ENCODE measurements at regions not wholly inside any gene's neighbourhood (a gene's known extent, or its start where the extent isn't known, plus 50 kb on each side); places are given as distances from the start of the nearest gene placed in this dataset.
"Not testable (repeated sequence)": the region's sequence is repeated elsewhere in the genome, so short reads cannot be mapped to it uniquely, and the experiment has no call there.

- Histone ChIP-seq H3K27ac (ENCODE audit: low read length) (no peak overlapping the region), H3K9me3 (replicated peaks; ENCODE audit: control insufficient read depth, low read depth, low read length) (no peaks in the 10 kb centered on the region), H3K4me3 (ENCODE audit: low read length) (no peak overlapping the region), H3K27me3 (ENCODE audit: control insufficient read depth, insufficient read depth, low read length) (no peaks in the 10 kb centered on the region), H3K36me3 (ENCODE audit: control insufficient read depth, insufficient read depth, low read length) (no peaks in the 10 kb centered on the region), H3K4me1 (ENCODE audit: control insufficient read depth, insufficient read depth, low read length) (no peaks in the 10 kb centered on the region)
- WGBS (ENCODE audit: insufficient coverage), result no CpG with 5 or more reads among the region's 4 CpGs
- DNase-seq, result no peak
These were observed 745.9 kb downstream of the ZBBX start for GRCh38 chr3:166634091-166634746.

GRCh38 chr3:166630190-166630589 is 749.9 kb downstream of the ZBBX start:
- H3K27me3 ChIP-seq (ENCODE audit: control insufficient read depth, insufficient read depth, low read length), result no peaks in the 10 kb centered on the region
- no peaks in the 10 kb centered on the region for H3K4me1 ChIP-seq (ENCODE audit: control insufficient read depth, insufficient read depth, low read length)
- WGBS (ENCODE audit: insufficient coverage), result no CpG with 5 or more reads among the region's 1 CpG
- no peaks in the 10 kb centered on the region for H3K9me3 ChIP-seq (replicated peaks; ENCODE audit: control insufficient read depth, low read depth, low read length)
- H3K27ac ChIP-seq (ENCODE audit: low read length), result no peak overlapping the region
- DNase-seq, result no peak
- no peaks in the 10 kb centered on the region for H3K36me3 ChIP-seq (ENCODE audit: control insufficient read depth, insufficient read depth, low read length)
- no peak overlapping the region for H3K4me3 ChIP-seq (ENCODE audit: low read length)

GRCh38 chr3:166613365-166613764 is 766.7 kb downstream of the ZBBX start:
- 100% methylated on average over 1 of the region's 1 CpG for WGBS (ENCODE audit: insufficient coverage)
- Histone ChIP-seq H3K27me3 (ENCODE audit: control insufficient read depth, insufficient read depth, low read length) (no peaks in the 10 kb centered on the region), H3K36me3 (ENCODE audit: control insufficient read depth, insufficient read depth, low read length) (no peaks in the 10 kb centered on the region), H3K4me3 (ENCODE audit: low read length) (no peak overlapping the region), H3K9me3 (replicated peaks; ENCODE audit: control insufficient read depth, low read depth, low read length) (peaks cover 3% of the 10 kb centered on the region), H3K4me1 (ENCODE audit: control insufficient read depth, insufficient read depth, low read length) (no peaks in the 10 kb centered on the region), H3K27ac (ENCODE audit: low read length) (no peak overlapping the region)
- no peak for DNase-seq

DNA sequence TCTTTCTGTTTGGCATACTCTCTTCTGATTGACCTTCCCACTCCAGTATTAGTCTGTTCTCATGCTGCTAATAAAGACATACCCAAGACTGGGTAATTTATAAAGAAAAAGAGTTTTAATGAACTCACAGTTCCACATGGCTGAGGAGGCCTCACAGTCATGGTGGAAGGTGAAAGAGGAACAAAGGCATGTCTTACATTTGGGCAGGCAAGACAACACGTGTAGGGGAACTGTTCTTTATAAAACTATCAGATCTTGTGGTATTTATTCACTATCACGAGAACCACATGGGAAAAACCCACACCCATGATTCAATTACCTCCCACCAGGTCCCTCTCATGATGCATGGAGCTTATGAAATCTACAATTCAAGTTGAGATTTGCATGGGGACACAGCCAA is 767.3 kb downstream of the ZBBX start:
- no CpG with 5 or more reads among the region's 2 CpGs for WGBS (ENCODE audit: insufficient coverage)
- H3K36me3 ChIP-seq (ENCODE audit: control insufficient read depth, insufficient read depth, low read length); H3K4me3 ChIP-seq (ENCODE audit: low read length); H3K27me3 ChIP-seq (ENCODE audit: control insufficient read depth, insufficient read depth, low read length); H3K9me3 ChIP-seq (replicated peaks; ENCODE audit: control insufficient read depth, low read depth, low read length); H3K27ac ChIP-seq (ENCODE audit: low read length); H3K4me1 ChIP-seq (ENCODE audit: control insufficient read depth, insufficient read depth, low read length); DNase-seq: not testable (repeated sequence)

DNA sequence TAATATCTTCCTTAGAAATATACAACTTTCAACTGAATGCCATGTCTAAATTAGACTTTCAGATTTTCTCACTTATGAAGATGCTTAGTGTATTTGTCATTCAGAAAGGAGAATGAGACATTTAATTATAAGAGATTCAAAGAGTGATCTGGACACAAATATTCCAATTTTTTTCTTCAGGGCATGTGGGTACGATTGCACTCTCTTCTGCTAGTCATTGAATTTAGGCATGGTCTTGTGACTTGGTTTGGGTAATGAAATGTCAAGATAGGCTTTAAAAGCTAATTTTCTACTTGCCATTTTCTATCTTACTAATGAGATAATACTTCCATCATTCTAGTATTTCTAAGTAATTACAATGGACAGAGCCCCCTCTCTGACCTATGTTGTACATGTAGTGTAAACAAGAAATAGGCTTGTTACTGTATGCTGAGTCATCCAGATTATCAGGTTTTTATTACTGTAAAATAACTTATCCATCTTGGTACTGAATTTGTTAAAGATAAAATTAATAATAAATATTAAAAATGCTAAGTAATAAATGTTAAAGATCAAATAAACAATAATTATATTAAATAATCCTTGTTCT is 770.8 kb upstream of the BCHE start:
- Histone ChIP-seq H3K27me3 (ENCODE audit: control insufficient read depth, insufficient read depth, low read length) (no peaks in the 10 kb centered on the region), H3K4me3 (ENCODE audit: low read length) (no peak overlapping the region), H3K4me1 (ENCODE audit: control insufficient read depth, insufficient read depth, low read length) (no peaks in the 10 kb centered on the region), H3K9me3 (replicated peaks; ENCODE audit: control insufficient read depth, low read depth, low read length) (no peaks in the 10 kb centered on the region), H3K36me3 (ENCODE audit: control insufficient read depth, insufficient read depth, low read length) (no peaks in the 10 kb centered on the region), H3K27ac (ENCODE audit: low read length) (no peak overlapping the region)
- no peak for DNase-seq
- no CpG with 5 or more reads among the region's 1 CpG for WGBS (ENCODE audit: insufficient coverage)

DNA sequence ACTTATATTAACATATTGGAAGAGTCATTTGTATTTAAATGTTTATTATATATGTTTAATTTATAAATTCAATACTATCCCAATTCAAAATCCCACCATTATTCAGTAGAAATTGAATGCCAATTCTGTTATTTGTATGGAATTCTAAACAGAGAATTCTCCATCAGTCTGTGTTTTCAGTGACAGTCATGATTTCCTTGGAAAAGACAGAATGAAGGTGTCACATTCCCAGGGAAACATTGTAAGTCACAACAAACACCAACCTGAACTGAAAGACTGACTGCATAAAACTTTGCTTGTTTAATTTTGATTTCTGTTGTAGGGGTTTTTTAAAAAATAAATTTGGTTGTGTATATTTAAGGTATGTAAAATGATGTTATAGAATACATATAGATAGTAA is 769.8 kb upstream of the BCHE start:
- Histone ChIP-seq H3K9me3 (replicated peaks; ENCODE audit: control insufficient read depth, low read depth, low read length) (no peaks in the 10 kb centered on the region), H3K4me3 (ENCODE audit: low read length) (no peak overlapping the region), H3K27me3 (ENCODE audit: control insufficient read depth, insufficient read depth, low read length) (no peaks in the 10 kb centered on the region), H3K4me1 (ENCODE audit: control insufficient read depth, insufficient read depth, low read length) (no peaks in the 10 kb centered on the region), H3K36me3 (ENCODE audit: control insufficient read depth, insufficient read depth, low read length) (no peaks in the 10 kb centered on the region), H3K27ac (ENCODE audit: low read length) (no peak overlapping the region)
- no peak for DNase-seq

DNA sequence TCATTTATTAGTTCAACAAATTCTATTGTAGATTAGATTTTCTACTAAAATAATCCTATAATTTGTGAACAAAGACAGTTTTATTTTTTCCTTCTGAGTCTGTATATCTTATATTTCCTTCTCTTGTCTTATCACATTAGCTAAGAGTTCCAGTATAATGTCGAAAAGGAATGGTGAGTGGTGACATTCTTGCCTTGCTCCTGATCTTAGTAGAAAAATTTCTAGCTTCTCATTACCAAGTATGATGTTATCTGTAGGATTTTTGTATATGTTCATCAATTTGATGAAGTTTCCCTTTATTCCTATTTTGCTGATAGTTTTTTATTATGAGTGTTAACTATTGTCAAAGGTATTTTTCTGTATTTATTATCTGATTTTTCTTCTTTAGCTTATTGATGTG is 756.6 kb upstream of the BCHE start:
- DNase-seq, result no peak
- H3K36me3 ChIP-seq (ENCODE audit: control insufficient read depth, insufficient read depth, low read length), result no peaks in the 10 kb centered on the region
- H3K4me1 ChIP-seq (ENCODE audit: control insufficient read depth, insufficient read depth, low read length), result no peaks in the 10 kb centered on the region
- H3K27me3 ChIP-seq (ENCODE audit: control insufficient read depth, insufficient read depth, low read length), result no peaks in the 10 kb centered on the region
- no CpG with 5 or more reads among the region's 1 CpG for WGBS (ENCODE audit: insufficient coverage)
- H3K4me3 ChIP-seq (ENCODE audit: low read length), result no peak overlapping the region
- H3K27ac ChIP-seq (ENCODE audit: low read length), result no peak overlapping the region
- no peaks in the 10 kb centered on the region for H3K9me3 ChIP-seq (replicated peaks; ENCODE audit: control insufficient read depth, low read depth, low read length)

DNA sequence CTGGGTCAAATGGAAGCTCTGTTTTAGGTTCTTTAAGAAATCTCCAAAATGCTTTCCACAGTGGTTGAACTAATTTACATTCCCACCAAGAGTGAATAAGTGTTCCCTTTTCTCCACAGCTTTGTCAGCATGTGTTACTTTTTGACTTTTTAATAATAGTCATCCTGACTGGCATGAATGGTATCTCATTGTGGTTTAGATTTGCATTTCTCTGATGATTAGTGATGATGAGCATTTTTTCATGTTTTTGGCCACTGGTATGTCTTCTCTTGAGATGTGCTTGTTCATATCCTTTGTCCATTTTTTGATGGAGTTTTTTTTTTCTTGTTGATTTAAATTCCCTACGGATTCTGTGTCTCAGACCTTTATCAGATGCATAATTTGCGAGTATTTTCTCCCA is 745.0 kb upstream of the BCHE start:
- Histone ChIP-seq H3K4me3 (ENCODE audit: low read length) (no peak overlapping the region), H3K4me1 (ENCODE audit: control insufficient read depth, insufficient read depth, low read length) (no peaks in the 10 kb centered on the region), H3K27me3 (ENCODE audit: control insufficient read depth, insufficient read depth, low read length) (no peaks in the 10 kb centered on the region), H3K9me3 (replicated peaks; ENCODE audit: control insufficient read depth, low read depth, low read length) (peaks cover 2% of the 10 kb centered on the region), H3K36me3 (ENCODE audit: control insufficient read depth, insufficient read depth, low read length) (no peaks in the 10 kb centered on the region), H3K27ac (ENCODE audit: low read length) (no peak overlapping the region)
- no peak for DNase-seq
- WGBS (ENCODE audit: insufficient coverage), result no CpG with 5 or more reads among the region's 2 CpGs

DNA sequence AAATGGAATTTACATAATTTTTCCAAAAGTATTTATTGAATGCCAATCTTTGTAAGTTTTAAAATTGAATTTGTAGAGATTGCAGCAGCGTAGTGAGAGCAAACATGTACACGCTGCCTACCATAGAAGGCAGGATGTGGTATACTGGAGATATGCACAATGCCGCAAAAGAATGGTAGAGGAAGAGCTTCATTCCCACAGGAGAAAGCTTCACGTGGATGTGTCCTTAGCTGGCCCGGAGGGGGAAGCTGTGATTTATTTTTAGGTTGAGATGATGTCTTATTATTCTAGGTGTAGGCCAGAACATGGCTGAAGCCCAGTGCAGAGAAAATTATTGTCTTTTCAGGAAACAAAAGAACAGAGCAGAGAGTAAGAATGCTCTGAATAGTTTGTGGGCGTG is 743.3 kb upstream of the BCHE start:
- H3K27ac ChIP-seq (ENCODE audit: low read length), result no peak overlapping the region
- H3K4me3 ChIP-seq (ENCODE audit: low read length), result no peak overlapping the region
- DNase-seq, result no peak
- H3K36me3 ChIP-seq (ENCODE audit: control insufficient read depth, insufficient read depth, low read length), result no peaks in the 10 kb centered on the region
- no peaks in the 10 kb centered on the region for H3K27me3 ChIP-seq (ENCODE audit: control insufficient read depth, insufficient read depth, low read length)
- no peaks in the 10 kb centered on the region for H3K4me1 ChIP-seq (ENCODE audit: control insufficient read depth, insufficient read depth, low read length)
- peaks cover 2% of the 10 kb centered on the region for H3K9me3 ChIP-seq (replicated peaks; ENCODE audit: control insufficient read depth, low read depth, low read length)
- 77% methylated on average over 5 of the region's 6 CpGs for WGBS (ENCODE audit: insufficient coverage)

GRCh38 chr3:166575161-166575560 is 737.9 kb upstream of the BCHE start:
- Histone ChIP-seq H3K4me1 (ENCODE audit: control insufficient read depth, insufficient read depth, low read length) (no peaks in the 10 kb centered on the region), H3K4me3 (ENCODE audit: low read length) (no peak overlapping the region), H3K27me3 (ENCODE audit: control insufficient read depth, insufficient read depth, low read length) (no peaks in the 10 kb centered on the region), H3K9me3 (replicated peaks; ENCODE audit: control insufficient read depth, low read depth, low read length) (no peaks in the 10 kb centered on the region), H3K36me3 (ENCODE audit: control insufficient read depth, insufficient read depth, low read length) (no peaks in the 10 kb centered on the region), H3K27ac (ENCODE audit: low read length) (no peak overlapping the region)
- no CpG with 5 or more reads among the region's 4 CpGs for WGBS (ENCODE audit: insufficient coverage)
- no peak for DNase-seq

- H3K4me1 ChIP-seq (ENCODE audit: control insufficient read depth, insufficient read depth, low read length); H3K36me3 ChIP-seq (ENCODE audit: control insufficient read depth, insufficient read depth, low read length); H3K4me3 ChIP-seq (ENCODE audit: low read length); H3K27ac ChIP-seq (ENCODE audit: low read length); H3K27me3 ChIP-seq (ENCODE audit: control insufficient read depth, insufficient read depth, low read length); H3K9me3 ChIP-seq (replicated peaks; ENCODE audit: control insufficient read depth, low read depth, low read length); DNase-seq: not testable (repeated sequence)
- no CpG with 5 or more reads among the region's 4 CpGs for WGBS (ENCODE audit: insufficient coverage)
These were observed 734.5 kb upstream of the BCHE start for GRCh38 chr3:166571686-166572085.

Measured in muscle of leg (tissue), 3 donors.